PFSK-1 (cell line): ENCODE measurements at regions not wholly inside any gene's neighbourhood (a gene's known extent, or its start where the extent isn't known, plus 50 kb on each side); places are given as distances from the start of the nearest gene placed in this dataset.

Source experiments
- FOXP2 ChIP-seq: optimal IDR thresholded peaks from 2 replicates; pipeline ENCODE3; 2011; ENCODE audit warnings: borderline replicate concordance, control low read depth, inconsistent platforms; ENCODE audit not compliant: insufficient read depth; ENCODE audit errors: extremely low read length, extremely low read depth
- POLR2AphosphoS5 ChIP-seq: IDR thresholded peaks from 2 replicates; pipeline ENCODE4 v1.6.1; 2012; ENCODE audit warnings: low read depth, mild to moderate bottlenecking, control low read depth, low read length, moderate library complexity
- REST ChIP-seq, 2 experiments: IDR thresholded peaks; 2 replicates each; pipeline versions ENCODE4 v1.6.1 to v1.8.0; 2011 to 2012; ENCODE audit warnings: low read depth in 2 of 2, low read length in 2 of 2, control low read depth in 1 of 2, inconsistent platforms in 1 of 2, mild to moderate bottlenecking in 1 of 2, moderate library complexity in 1 of 2; ENCODE audit not compliant: insufficient read depth in 1 of 2
- SIN3A ChIP-seq: IDR thresholded peaks from 2 replicates; pipeline ENCODE4 v1.6.1; 2012; ENCODE audit warnings: mild to moderate bottlenecking, low read length, moderate library complexity, borderline replicate concordance; ENCODE audit not compliant: insufficient read depth
- TAF1 ChIP-seq: IDR thresholded peaks from 2 replicates; pipeline ENCODE4 v1.6.1; 2012; ENCODE audit warnings: low read length, control low read depth, borderline replicate concordance; ENCODE audit not compliant: insufficient read depth

DNA sequence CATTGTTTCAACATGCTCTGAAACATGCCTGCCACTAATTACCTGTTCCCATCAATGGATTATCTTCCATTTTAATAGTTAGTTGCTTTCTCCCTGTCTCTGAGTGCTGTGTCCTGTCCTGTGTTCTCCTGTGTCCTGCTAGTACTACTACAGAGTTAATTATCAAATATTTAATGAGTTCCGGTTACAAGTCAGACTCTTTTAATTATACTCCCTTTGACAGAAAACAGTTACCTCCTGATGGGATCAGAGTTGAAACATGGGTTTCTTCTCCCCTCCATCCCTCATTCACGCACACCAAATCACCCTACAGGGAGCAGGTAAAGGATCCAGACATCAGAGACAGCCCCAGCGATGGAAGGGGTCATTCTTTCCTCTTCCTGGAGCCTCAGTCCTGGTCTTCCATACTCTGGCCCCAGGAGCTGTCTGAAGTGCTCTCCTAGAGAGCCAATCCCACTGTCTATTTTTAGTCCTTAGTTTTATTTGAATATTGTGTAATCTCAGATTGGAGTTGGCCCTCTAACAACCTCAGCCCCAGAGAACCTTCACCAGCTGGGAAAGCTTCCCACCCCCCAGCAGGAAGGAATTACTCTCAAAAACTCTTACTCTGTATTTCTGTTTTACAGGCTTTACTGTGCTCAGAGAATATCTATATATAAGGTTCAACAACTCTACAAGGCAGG lies 137.0 kb upstream of the C2CD4B start:
- TF ChIP-seq POLR2AphosphoS5 (no peak), REST (IDR thresholded peaks at IDR 0.05; ENCODE audit: insufficient read depth in 1 of 2, low read depth in 2 of 2, low read length in 2 of 2) (no peak), TAF1 (no peak), SIN3A (no peak), FOXP2 (no peak)
